HG02610 (cell line): ENCODE measurements at regions not wholly inside any gene's neighbourhood (a gene's known extent, or its start where the extent isn't known, plus 50 kb on each side); places are given as distances from the start of the nearest gene placed in this dataset.

Experiments used
- ATAC-seq: cut with Tn5 transposase; IDR thresholded peaks from one replicate; pipeline ENCODE4 v1.9.1; 2021; ENCODE audit warnings: mild to moderate bottlenecking, moderate library complexity; ENCODE audit not compliant: unreplicated experiment

- ATAC-seq, result no peak
Measured at GRCh38 chr20:23207826-23208540, 121.9 kb upstream of the CD93 start.

GRCh38 chr20:23206995-23207394 lies 120.9 kb upstream of the CD93 start:
- no peak for ATAC-seq

GRCh38 chr20:23206061-23206460 lies 119.9 kb upstream of the CD93 start:
- ATAC-seq, result no peak

- ATAC-seq, result no peak
Measured at GRCh38 chr20:23205611-23206041, 119.5 kb upstream of the CD93 start.

GRCh38 chr20:23205211-23205610 lies 119.1 kb upstream of the CD93 start:
- ATAC-seq, result no peak

GRCh38 chr20:23203951-23204730 lies 118.0 kb upstream of the CD93 start:
- ATAC-seq, result no peak

- ATAC-seq, result no peak
Measured at GRCh38 chr20:23203310-23203709, 117.2 kb upstream of the CD93 start.

GRCh38 chr20:23201658-23202057 lies 115.5 kb upstream of the CD93 start:
- ATAC-seq, result no peak

GRCh38 chr20:23200914-23201313 lies 114.8 kb upstream of the CD93 start:
- no peak for ATAC-seq

- no peak for ATAC-seq
Measured at GRCh38 chr20:23200413-23200812, 114.3 kb upstream of the CD93 start.

GRCh38 chr20:23199356-23199755 lies 113.2 kb upstream of the CD93 start:
- no peak for ATAC-seq

- no peak for ATAC-seq
Measured at GRCh38 chr20:23198815-23199214, 112.7 kb upstream of the CD93 start.

- ATAC-seq, result no peak
Measured at GRCh38 chr20:23197836-23198235, 111.7 kb upstream of the CD93 start.

- no peak for ATAC-seq
Measured at GRCh38 chr20:23195636-23196035, 109.5 kb upstream of the CD93 start.

- ATAC-seq, result no peak
Measured at GRCh38 chr20:23193801-23194384, 107.8 kb upstream of the CD93 start.

GRCh38 chr20:23192469-23192868 lies 106.3 kb upstream of the CD93 start:
- ATAC-seq, result no peak

- no peak for ATAC-seq
Measured at GRCh38 chr20:23190557-23190956, 104.4 kb upstream of the CD93 start.

- ATAC-seq, result no peak
Measured at GRCh38 chr20:23189854-23190253, 103.7 kb upstream of the CD93 start.

- no peak for ATAC-seq
Measured at GRCh38 chr20:23189341-23189740, 103.2 kb upstream of the CD93 start.

GRCh38 chr20:23188377-23189169 lies 102.4 kb upstream of the CD93 start:
- ATAC-seq, result no peak

GRCh38 chr20:23187751-23188150 lies 101.6 kb upstream of the CD93 start:
- ATAC-seq, result no peak
